SU-DHL-6 (cell line): ENCODE measurements at regions not wholly inside any gene's neighbourhood (a gene's known extent, or its start where the extent isn't known, plus 50 kb on each side); places are given as distances from the start of the nearest gene placed in this dataset.

ENCODE experiments used
- EZH2phosphoT487 ChIP-seq: fragments of 200-600 bp; sonication (generic), shearing (Covaris generic); conservative IDR thresholded peaks from 2 replicates; pipeline ENCODE4 v1.6.1; 2018; ENCODE audit warnings: mild to moderate bottlenecking, antibody characterized with exemption, low read length, moderate library complexity, mixed read lengths
- TF ChIP-seq, protein P1 (sequence below): fragments of 200-600 bp; sonication (generic); IDR thresholded peaks from one replicate; pipeline ENCODE4 v1.5.1; 2017; ENCODE audit warnings: antibody characterized with exemption, mild to moderate bottlenecking, low read length, moderate library complexity; ENCODE audit not compliant: insufficient read depth, poor library complexity, severe bottlenecking

DNA sequence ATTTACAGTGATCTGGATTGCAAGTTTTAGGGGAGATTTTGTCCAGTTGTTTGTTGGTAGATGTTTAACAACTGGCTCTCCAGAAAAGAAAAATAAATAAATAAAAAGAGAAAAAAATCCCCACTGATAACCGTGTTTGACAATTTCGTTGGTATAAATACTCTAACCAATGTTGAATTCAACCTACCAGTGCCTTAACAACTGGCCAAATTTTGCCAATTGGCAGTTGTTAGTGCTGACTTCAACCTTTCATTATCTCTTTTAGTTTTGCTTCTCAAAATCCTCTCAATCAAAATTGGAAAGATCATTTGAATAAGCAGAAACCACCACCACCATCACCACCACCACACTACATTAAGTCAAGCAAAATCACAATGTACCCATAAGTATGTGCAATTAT lies 490.3 kb downstream of the PIK3C3 start:
- TF ChIP-seq, protein P1, sequence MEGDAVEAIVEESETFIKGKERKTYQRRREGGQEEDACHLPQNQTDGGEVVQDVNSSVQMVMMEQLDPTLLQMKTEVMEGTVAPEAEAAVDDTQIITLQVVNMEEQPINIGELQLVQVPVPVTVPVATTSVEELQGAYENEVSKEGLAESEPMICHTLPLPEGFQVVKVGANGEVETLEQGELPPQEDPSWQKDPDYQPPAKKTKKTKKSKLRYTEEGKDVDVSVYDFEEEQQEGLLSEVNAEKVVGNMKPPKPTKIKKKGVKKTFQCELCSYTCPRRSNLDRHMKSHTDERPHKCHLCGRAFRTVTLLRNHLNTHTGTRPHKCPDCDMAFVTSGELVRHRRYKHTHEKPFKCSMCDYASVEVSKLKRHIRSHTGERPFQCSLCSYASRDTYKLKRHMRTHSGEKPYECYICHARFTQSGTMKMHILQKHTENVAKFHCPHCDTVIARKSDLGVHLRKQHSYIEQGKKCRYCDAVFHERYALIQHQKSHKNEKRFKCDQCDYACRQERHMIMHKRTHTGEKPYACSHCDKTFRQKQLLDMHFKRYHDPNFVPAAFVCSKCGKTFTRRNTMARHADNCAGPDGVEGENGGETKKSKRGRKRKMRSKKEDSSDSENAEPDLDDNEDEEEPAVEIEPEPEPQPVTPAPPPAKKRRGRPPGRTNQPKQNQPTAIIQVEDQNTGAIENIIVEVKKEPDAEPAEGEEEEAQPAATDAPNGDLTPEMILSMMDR, result no peak
- no peak for TF ChIP-seq EZH2phosphoT487
